ENCODE measurements at regions not wholly inside any gene's neighbourhood (a gene's known extent, or its start where the extent isn't known, plus 50 kb on each side); places are given as distances from the start of the nearest gene placed in this dataset.

GRCh38 chr3:182081096-182081495 is 369.4 kb downstream of the SOX2 start:
- no peak for TF ChIP-seq CTCF (IDR thresholded peaks at IDR 0.05; ENCODE audit: insufficient read depth, low read length)
- TF ChIP-seq REST (IDR thresholded peaks at IDR 0.05; ENCODE audit: insufficient replicate concordance, low read depth): no peak
- TF ChIP-seq SPI1 (IDR thresholded peaks at IDR 0.05; ENCODE audit: borderline replicate concordance, low read depth): no peak
- TF ChIP-seq POLR2AphosphoS5 (IDR thresholded peaks at IDR 0.05; ENCODE audit: low read depth): no peak
- TF ChIP-seq GABPA (IDR thresholded peaks at IDR 0.05; ENCODE audit: low read depth): no peak
- Histone ChIP-seq H3K27ac (replicated peaks) (no peak overlapping the region), H3K4me3 (replicated peaks; ENCODE audit: insufficient read depth, low read length) (no peak overlapping the region), H3K27me3 (ENCODE audit: insufficient read depth, poor library complexity, severe bottlenecking) (no peaks in the 10 kb centered on the region)
- DNase-seq (ENCODE audit: low read depth in 1 of 2, low spot score in 1 of 2): no peak

GRCh38 chr3:182083112-182083511 is 371.4 kb downstream of the SOX2 start:
- no peak for TF ChIP-seq SPI1 (IDR thresholded peaks at IDR 0.05; ENCODE audit: borderline replicate concordance, low read depth)
- TF ChIP-seq CTCF (IDR thresholded peaks at IDR 0.05; ENCODE audit: insufficient read depth, low read length): no peak
- no peak for TF ChIP-seq GABPA (IDR thresholded peaks at IDR 0.05; ENCODE audit: low read depth)
- no peaks in the 10 kb centered on the region for H3K27me3 ChIP-seq (ENCODE audit: insufficient read depth, poor library complexity, severe bottlenecking)
- H3K27ac ChIP-seq (replicated peaks): no peak overlapping the region
- no peak overlapping the region for H3K4me3 ChIP-seq (replicated peaks; ENCODE audit: insufficient read depth, low read length)
- no peak for DNase-seq (ENCODE audit: low read depth in 1 of 2, low spot score in 1 of 2)

GRCh38 chr3:182092662-182093262 is 381.0 kb downstream of the SOX2 start:
- Histone ChIP-seq H3K27me3 (ENCODE audit: insufficient read depth, poor library complexity, severe bottlenecking) (no peaks in the 10 kb centered on the region), H3K27ac (replicated peaks) (no peak overlapping the region), H3K4me3 (replicated peaks; ENCODE audit: insufficient read depth, low read length) (no peak overlapping the region)
- no peak for DNase-seq (ENCODE audit: low read depth in 1 of 2, low spot score in 1 of 2)
- TF ChIP-seq SPI1 (IDR thresholded peaks at IDR 0.05; ENCODE audit: borderline replicate concordance, low read depth) (no peak), POLR2AphosphoS5 (IDR thresholded peaks at IDR 0.05; ENCODE audit: low read depth) (no peak), REST (IDR thresholded peaks at IDR 0.05; ENCODE audit: insufficient replicate concordance, low read depth) (no peak), GABPA (IDR thresholded peaks at IDR 0.05; ENCODE audit: low read depth) (no peak), CTCF (IDR thresholded peaks at IDR 0.05; ENCODE audit: insufficient read depth, low read length) (no peak)

- no peaks in the 10 kb centered on the region for H3K27me3 ChIP-seq (ENCODE audit: insufficient read depth, poor library complexity, severe bottlenecking)
- H3K27ac ChIP-seq (replicated peaks): no peak overlapping the region
- TF ChIP-seq GABPA (IDR thresholded peaks at IDR 0.05; ENCODE audit: low read depth): no peak
- TF ChIP-seq POLR2AphosphoS5 (IDR thresholded peaks at IDR 0.05; ENCODE audit: low read depth): no peak
- no peak for TF ChIP-seq CTCF (IDR thresholded peaks at IDR 0.05; ENCODE audit: insufficient read depth, low read length)
- TF ChIP-seq REST (IDR thresholded peaks at IDR 0.05; ENCODE audit: insufficient replicate concordance, low read depth): no peak
- TF ChIP-seq SPI1 (IDR thresholded peaks at IDR 0.05; ENCODE audit: borderline replicate concordance, low read depth): no peak
- DNase-seq (ENCODE audit: low read depth in 1 of 2, low spot score in 1 of 2): no peak
- H3K4me3 ChIP-seq (replicated peaks; ENCODE audit: insufficient read depth, low read length): no peak overlapping the region
Measured at GRCh38 chr3:182094321-182094720, 382.6 kb downstream of the SOX2 start.

Data from HL-60 (cell line).